NCI-H82 treated with DMSO at 0.1 percent for 48 hours (cell line): ENCODE measurements at regions not wholly inside any gene's neighbourhood (a gene's known extent, or its start where the extent isn't known, plus 50 kb on each side); places are given as distances from the start of the nearest gene placed in this dataset.

Source experiments
- DNase-seq: peaks from one replicate; lab custom pipeline; 2025; ENCODE audit not compliant: unreplicated experiment; lab: John Stamatoyannopoulos, UW

- no peak for DNase-seq
These were observed 81.5 kb downstream of the NDUFS5 start for GRCh38 chr1:39107341-39108290.

GRCh38 chr1:39109644-39110043 lies 83.5 kb downstream of the NDUFS5 start:
- no peak for DNase-seq

- DNase-seq = no peak
These were observed 84.2 kb downstream of the NDUFS5 start for GRCh38 chr1:39110325-39110851.

- no peak for DNase-seq
These were observed 84.7 kb downstream of the NDUFS5 start for GRCh38 chr1:39110882-39111281.

GRCh38 chr1:39113109-39113743 lies 87.1 kb downstream of the NDUFS5 start:
- DNase-seq = no peak

GRCh38 chr1:39115271-39116110 lies 89.0 kb upstream of the MACF1 start:
- no peak for DNase-seq

GRCh38 chr1:39116116-39116607 lies 88.3 kb upstream of the MACF1 start:
- DNase-seq = no peak

GRCh38 chr1:39116860-39117728 lies 87.4 kb upstream of the MACF1 start:
- DNase-seq = no peak

GRCh38 chr1:39117899-39118450 lies 86.5 kb upstream of the MACF1 start:
- DNase-seq = no peak

GRCh38 chr1:39122056-39122455 lies 82.4 kb upstream of the MACF1 start:
- no peak for DNase-seq

GRCh38 chr1:39124282-39124681 lies 80.2 kb upstream of the MACF1 start:
- no peak for DNase-seq

GRCh38 chr1:39127513-39127912 lies 77.0 kb upstream of the MACF1 start:
- DNase-seq = no peak

- DNase-seq = no peak
These were observed 76.4 kb upstream of the MACF1 start for GRCh38 chr1:39128126-39128525.

- no peak for DNase-seq
These were observed 75.5 kb upstream of the MACF1 start for GRCh38 chr1:39128959-39129358.

GRCh38 chr1:39129514-39129913 lies 75.0 kb upstream of the MACF1 start:
- DNase-seq = no peak

- DNase-seq = no peak
These were observed 74.2 kb upstream of the MACF1 start for GRCh38 chr1:39130325-39130724.

- no peak for DNase-seq
These were observed 72.6 kb upstream of the MACF1 start for GRCh38 chr1:39131940-39132339.

- peak; percentile 54 for DNase-seq
These were observed 71.8 kb upstream of the MACF1 start for GRCh38 chr1:39132505-39133339.

- DNase-seq = no peak
These were observed 71.2 kb upstream of the MACF1 start for GRCh38 chr1:39133340-39133684.
